NCI-H345 treated with DMSO at 0.1 percent for 48 hours (cell line): ENCODE measurements at regions not wholly inside any gene's neighbourhood (a gene's known extent, or its start where the extent isn't known, plus 50 kb on each side); places are given as distances from the start of the nearest gene placed in this dataset.
"Not testable (repeated sequence)": the region's sequence is repeated elsewhere in the genome, so short reads cannot be mapped to it uniquely, and the experiment has no call there.

Experiments
- DNase-seq: peaks from one replicate; lab custom pipeline; 2025; ENCODE audit not compliant: unreplicated experiment; lab: John Stamatoyannopoulos, UW

DNA sequence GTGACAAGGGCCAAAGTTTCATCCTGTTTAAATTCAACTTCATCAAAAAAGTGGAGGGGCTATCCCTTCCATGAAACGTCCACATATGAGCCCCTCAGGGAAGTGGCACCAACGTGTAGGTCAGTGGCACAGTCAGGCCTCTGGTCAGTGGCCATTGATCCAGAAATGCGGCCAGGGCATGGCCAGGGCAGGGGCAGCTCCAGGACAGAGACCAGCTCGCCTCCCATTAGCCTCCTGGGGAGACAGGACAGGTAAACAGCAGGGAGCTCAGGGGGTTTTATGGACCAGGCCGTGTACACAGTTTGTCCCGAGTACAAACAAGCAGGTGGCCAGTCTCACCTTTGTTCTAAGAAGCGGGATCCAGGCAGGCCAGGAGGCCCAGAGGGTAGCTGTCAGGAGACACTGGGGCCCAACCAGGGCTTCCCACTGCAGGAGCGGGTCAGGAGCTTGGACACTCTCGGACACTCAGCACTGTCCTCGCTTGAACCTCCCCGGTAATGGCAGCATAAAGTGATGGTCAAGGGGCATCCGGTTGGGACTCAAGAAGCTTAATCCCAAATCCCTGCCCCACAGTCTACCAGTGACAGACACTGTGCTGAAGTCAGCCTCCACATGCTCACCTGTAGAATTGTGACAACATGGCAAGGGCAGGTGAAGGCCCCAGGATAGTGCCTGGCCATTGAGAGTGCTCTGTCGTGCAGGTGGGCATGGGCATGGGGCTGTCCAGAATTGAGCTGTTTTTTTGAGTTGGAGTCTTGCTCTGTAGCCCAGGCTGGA lies 144.1 kb upstream of the ERRFI1 start:
- no peak for DNase-seq

DNA sequence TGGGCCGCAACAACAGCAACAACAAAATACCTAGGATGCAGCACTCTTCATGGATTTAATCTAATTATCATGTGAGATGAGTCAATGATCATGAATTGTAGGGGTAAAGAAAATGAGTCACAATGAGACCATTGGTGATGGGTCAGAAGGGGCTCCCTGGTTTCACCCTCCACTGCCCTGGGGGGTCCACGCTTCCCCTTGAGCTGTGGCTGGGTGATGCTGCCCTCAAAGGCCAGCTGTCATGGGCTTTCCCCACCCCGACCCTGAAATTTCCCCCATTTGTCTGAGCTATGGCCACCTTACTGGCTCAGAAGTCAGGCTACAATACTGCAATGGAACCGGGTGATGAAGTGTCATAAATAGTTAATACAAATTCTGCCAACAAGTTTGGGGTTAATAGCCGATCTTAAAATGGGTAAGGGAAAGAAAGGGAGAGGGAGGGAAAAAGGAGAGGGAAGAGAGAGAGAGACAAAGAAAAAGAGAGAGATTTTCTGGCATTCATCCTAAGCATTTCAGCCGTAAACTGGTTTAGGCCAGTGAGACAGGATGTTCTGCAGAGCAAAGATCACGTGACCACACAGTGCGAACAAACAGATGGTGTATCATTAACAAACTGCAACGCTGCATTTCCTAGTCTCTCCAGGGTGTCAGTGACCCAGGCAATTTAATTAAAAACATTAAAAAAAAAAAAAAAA lies 143.4 kb upstream of the ERRFI1 start:
- DNase-seq: peak; percentile 81

DNA sequence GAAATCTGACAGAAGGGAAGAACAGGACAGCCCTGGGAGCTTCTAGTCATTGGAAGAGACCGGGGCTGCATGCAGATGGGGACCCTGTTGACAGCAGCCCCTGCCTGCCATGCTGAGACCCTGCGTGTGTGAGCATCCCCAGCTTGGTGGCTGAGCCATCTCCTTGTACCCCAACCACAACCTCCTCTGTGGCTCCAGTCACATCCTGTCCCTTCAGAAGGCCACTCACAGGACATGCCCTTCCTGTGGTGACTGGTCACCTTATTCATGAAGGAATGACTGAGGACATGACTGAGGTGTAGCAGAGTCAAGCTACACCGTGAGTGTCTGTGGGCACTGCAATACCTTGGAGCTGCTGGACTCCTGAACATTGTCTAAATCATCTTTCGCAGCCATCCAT lies 141.8 kb upstream of the ERRFI1 start:
- DNase-seq: no peak

DNA sequence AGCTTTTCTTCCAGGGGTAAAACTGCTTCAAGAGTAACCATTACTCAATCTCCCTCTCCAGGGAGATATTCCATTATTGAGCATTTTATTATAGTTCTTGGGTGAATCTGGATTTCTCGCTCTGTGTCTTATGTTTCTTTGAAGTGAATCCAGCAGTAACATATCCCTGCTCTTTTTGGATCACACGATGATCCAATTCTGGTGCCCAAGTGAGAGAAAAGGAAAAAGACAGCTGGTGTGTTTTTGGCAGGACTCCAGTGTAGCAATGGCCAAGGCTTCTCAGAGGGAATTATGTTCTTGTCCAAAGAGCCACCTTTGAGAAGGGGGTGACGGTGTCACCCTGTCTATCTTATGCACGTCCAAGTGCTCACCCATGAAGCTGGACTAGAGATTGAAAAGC lies 140.3 kb upstream of the ERRFI1 start:
- DNase-seq: no peak

DNA sequence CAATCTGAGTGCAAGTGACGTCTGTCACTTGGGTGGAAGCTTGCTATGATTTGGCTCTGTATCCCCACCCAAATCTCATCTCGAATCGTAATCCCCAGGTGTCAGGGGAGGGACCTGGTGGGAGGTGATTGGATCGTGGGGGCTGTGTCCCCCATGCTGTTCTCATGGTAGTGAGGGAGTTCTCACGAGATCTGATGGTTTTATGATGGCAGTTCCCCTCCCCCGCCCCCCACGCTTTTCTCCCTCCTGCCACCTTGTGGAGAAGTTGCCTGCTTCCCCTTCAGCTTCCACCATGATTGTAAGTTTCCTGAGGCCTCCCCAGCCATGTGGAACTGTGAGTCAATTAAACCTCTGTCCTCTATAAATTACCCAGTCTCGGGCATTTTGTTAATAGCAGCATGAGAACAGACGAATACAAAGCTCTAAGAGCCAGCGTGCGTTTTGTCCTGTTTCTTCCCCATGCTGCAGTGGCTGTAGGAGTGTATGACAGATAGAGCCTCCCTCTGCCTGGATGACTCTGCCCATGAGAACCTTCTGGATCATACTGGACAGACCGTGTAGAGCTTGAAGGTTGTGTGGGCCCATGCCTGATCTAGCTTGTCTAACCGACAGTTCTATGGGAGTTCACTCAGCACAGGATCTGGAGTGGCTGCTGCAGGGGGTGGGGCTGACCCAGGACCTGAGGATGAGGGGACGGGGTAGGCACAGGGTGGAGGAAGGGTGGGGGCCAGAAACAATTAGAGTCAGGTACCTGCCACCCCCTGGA lies 139.7 kb upstream of the ERRFI1 start:
- no peak for DNase-seq

DNA sequence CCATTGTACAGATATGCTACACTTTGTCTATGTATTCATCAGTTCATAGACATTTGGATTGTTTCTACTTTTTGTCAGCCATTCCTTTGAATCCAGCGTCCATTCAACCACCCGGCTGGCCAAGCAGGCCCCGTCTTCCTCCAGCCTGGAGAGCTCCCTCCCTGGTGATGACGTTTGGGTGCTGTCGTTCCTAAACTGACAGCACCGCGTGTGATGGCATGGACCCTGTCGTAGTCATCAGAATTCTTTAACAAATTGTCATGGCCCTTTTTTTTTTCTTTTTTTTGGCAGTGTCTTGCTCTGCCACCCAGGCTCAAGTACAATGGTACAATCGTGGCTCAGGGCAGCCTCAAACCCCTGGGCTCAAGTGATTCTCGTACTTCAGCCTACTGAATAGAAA lies 138.6 kb upstream of the ERRFI1 start:
- no peak for DNase-seq

DNA sequence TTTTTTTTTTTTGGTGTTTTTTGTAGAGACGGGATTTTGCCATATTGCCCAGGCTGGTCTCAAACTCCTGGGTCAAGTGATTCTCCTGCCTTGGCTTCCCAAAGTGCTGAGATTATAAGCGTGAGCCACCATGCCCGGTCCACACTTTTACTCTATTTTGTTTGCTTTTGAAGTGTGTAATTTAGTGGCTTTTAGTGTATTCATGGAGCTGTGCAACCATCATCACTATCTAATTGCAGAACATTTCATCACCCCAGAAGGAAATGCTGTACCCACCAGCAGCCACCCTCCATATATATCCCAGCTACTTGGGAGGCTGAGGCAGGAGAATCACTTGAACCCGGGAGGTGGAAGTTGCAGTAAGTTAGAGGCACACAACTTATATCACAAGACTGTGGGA lies 136.9 kb upstream of the ERRFI1 start:
- DNase-seq: no peak

DNA sequence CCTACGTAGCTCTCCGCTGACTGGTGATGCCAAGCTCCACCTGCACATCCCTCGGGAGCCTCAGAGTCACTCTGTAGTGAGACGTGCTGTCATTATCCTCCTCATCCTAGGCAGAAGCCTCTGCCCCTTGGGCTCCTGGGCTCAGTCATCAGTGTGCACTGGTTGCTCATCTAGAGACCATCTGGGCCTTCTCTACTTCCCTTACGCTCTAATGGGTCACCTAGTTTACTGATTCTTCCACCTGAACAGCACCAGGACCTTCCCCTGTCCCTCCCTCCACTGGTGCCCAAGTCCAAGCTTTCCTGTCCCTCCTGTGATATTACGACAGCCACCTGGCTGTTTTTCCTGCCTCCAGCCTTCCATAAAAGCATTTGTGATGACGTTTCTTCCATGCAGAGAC lies 136.1 kb upstream of the ERRFI1 start:
- DNase-seq: no peak

DNA sequence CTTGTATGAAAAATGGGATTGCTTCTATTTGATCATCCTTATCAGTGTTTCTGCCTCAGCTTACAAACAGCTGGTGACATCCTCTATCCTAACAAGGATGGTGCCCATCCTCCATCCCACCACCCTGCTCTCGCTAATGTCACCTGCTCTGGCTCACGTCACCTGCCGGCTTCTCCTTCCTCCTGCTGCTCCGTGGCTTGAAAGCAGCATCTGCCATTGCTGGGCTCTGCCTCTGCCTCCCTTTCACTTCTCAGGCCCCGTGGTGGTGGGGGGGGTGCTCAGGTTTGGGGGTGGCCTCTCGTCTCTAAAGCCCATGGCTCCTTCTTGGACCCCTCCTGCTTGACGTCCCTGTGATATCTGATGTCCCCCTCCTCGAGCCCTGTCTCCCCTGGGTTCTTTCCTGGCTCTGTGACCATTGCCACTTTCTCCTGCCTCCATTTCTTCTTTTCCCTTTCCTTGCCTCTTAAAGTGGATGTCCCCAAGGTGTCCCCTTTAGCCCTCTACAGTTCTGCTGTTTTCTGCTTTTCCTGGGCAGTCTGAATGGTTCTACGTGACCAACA lies 135.5 kb upstream of the ERRFI1 start:
- DNase-seq: no peak

DNA sequence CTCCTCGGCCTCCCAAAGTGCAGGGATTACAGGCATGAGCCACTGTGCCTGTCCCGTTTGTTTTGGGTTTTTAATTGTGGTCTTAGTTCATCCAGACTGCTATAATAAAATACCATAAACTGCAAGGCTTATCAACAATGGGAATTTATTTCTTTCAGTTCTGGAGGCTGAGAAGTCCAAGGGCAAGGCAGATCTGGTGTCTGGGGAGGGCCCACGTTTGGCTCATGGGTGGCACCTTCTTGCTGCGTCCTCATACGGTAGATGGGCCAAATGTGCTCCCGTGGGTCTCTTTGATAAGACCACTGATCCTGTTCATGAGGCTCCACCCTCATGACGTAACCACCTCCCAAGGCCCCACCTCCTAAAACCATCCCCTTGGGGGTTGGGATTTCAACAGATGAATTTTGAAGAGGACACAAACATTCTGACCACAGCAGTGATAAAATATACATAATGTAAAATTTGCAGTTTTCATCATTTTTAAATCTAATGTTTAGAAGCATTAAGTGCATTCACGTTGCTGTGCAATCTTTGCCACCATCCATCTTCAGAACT lies 133.4 kb upstream of the ERRFI1 start:
- no peak for DNase-seq

DNA sequence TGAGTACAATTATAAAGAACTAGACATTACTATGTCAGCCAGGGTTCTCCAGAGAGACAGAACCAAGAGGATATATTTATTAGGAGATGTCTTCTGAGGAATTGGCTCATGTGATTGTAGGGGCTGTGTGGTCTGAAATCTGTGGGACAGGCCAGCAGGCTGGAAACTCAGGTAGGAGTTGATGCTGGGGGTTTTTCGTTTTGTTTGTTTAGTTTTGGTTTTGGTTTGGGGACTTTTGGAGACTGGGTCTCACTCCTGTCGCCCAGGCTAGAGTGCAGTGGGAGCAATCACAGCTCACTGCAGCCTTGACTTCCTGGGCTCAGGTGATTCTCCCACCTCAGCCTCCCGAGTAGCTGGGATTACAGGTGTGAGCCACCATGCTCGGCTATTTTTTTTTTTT lies 132.9 kb upstream of the ERRFI1 start:
- no peak for DNase-seq

DNA sequence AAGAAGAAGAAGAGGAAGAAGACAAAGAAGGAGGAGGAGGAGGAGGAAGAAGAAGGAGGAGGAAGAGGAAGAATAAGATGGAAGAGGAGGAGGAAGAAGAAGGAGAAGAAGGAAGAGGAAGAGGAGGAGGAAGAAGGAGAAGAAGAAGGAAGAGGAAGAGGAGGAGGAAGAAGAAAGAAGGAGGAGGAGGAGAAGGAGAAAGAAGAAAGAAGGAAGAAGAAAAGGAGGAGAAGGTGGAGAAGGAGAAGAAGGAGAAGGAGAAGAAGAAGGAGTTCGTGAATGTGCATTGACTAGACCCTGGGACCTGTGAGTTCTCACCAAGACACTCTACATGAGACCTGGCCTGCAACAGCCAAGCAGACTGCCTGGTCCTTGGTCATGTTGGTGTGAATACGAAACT lies 131.7 kb upstream of the ERRFI1 start:
- DNase-seq: no peak

DNA sequence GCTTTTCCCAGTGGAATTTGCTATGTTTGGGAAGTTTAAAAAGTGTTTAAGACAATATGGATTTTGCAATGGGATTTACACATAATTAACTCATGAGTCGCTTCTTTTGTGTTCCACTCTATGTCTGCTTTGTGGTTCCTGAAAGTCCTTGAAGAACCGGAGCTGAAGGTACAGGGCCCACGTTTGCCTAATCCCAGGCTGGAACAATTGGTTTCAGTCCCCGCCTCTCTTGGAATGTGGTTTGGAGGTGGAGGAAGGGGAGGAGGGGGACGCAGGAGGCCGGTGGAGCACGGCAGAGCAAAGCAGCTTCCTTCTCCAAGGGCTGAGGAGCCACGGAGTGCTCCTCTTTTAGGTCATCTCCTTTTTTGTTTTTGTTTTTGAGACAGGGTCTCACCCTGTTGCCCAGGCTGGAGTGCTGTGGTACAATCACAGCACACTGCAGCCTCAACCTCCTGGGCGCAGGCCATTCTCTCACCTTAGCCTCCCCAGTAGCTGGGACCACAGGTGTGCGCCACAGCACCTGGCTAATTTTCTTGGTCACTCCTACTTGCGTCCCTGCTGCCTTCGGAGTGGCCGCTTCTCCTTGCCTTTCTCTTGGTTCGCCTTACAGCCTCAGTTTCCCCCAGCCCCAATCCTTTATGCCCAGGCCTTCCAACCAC lies 129.5 kb upstream of the ERRFI1 start:
- no peak for DNase-seq

DNA sequence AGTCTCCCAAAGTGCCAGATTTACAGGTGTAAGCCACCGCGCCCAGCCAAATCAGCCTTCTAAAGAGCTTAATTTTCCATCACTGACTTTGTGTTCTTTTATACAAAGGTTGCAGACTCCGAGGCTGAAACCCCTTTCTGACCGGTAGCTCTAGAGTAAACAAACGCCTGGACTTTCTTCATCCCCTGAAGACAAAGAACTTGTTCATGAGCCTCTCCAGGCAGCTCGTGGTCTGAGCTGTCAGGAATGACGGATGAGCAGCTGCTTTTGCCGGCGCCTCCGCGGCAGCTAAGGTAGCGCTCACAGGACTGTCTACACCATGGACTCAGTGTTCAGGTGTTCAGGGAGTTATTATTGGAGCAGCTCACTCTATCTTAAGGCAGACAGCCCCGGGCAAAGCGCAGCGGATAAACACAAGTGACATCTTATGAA lies 128.5 kb upstream of the ERRFI1 start:
- no peak for DNase-seq

DNA sequence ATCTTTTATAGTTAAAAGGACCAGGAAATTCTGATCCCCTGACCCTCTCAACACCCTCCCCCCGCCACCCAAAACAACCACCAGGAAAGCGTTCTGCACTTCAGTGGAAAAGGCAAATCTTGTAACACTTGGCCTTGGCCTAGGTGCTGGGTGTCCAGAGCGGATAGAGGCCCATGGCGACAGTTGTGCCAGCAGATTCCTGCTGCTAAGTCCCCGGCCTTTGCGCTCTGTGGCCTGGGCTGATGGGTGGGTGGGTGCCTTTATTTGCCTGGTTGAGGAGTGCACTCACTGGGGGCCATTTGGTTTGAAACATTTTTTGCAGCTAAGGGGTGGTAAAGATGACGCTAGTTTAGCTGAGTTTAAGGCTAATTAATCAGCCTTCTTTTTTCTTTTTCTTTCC lies 127.9 kb upstream of the ERRFI1 start:
- no peak for DNase-seq

DNA sequence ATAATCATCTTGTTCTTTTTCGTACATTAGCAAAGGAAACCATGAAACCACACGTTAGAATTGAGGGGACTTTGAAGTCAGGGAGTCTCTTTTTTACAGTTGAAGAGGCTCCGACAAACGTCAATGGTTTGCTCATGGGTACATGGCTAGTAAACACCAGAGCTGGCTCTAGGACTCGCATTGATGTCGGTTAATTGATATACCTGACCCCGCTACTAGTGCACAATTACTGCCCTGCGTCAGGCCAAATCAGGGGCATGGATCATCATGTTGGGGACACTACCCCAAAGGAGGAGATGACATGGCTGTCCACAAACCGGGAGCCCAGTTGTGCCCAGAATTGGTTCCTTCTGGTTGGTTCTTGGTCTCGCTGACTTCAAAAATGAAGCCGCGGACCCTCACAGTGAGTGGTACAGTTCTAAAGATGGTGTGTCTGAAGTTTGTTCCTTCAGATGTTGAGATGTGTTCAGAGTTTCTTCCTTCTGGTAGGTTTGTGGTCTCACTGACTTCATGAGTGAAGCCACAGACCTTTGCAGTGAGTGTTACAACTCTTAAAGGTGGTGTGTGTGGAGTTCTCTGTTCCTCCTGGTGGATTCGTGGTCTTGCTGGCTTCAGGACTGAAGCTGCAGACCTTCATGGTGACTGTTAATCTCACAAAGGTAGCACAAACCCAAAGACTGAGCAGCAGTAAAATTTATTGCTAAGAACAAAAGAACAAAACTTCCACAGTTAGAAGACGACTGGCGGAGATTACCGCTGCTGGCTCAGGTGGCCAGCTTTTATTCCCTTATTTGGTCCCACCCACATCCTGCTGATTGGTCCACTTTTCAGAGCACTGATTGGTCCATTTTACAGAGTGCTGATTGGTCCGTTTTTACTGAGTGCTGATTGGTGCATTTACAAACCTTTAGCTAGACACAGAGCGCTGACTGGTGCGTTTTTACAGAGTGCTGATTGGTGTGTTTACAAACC lies 126.9 kb upstream of the ERRFI1 start:
- no peak for DNase-seq

DNA sequence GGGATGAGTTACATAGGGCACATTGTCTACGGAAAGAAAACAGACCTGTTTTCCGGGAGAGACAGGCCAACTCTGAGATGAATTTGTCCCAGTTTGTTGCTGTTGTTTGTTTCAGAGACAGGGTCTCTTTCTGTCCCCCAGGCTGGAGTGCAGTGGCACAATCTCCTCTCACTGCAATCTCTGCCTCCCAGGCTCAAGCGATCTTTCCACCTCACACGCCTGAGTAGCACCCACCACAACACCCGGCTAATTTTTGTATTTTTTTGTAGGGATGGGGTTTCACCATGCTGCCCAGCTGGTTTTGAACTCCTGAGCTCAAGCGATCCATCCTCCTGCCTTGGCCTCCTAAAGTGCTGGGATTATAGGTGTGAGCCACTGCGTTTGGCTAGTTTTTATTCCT lies 125.5 kb upstream of the ERRFI1 start:
- DNase-seq: no peak

DNA sequence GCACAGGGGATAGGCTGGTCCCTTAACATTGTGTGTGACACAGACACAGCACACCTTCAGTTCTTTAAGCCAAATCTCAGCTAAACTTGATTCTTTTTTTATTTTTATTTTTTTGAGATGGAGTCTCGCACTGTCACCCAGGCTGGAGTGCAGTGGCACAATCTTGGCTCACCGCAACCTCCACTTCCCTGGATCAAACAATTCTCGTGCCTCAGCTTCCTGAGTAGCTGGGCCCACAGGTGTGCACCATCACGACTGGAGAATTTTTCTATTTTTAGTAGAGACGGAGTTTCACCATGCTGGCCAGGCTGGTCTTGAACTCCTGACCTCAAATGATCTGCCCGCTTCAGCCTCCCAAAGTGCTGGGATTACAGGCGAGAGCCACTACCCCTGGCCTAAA lies 123.6 kb upstream of the ERRFI1 start:
- DNase-seq: not testable (repeated sequence)

DNA sequence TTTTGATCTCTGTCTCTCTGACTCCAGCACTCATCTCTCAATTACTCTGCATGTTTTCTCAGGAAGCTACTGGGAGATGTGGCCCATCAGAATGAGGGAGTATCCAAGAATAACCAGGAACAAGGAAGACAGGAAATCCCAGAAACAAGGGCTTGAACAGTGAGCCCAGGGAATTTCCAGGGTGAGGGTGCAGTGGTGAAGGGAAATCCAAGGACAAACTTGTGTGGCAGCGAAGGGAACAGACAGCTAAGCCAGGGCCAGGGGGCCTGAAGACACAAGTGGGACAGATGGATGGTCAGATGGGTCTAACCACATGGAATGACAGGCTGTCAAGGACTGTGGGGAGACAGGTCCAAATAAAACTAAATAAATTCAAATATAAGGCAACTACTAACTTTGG lies 121.8 kb upstream of the ERRFI1 start:
- DNase-seq: no peak
